Epithelial cell of esophagus (primary cell): ENCODE measurements at regions not wholly inside any gene's neighbourhood (a gene's known extent, or its start where the extent isn't known, plus 50 kb on each side); places are given as distances from the start of the nearest gene placed in this dataset.
A peak's percentile ranks its signal among the peaks of the same experiment; 100 is the strongest.

Experiments
- DNase-seq: peaks from one replicate; pipeline ENCODE4 v3.0.0; 2010; ENCODE audit warnings: low read depth
- H3K4me3 ChIP-seq: 2 replicates; pipeline ENCODE4 v1.5.1; 2011; ENCODE audit warnings: mild to moderate bottlenecking, low read length, control low read depth
- TF ChIP-seq, protein P1 (sequence below): IDR thresholded peaks from 2 replicates; pipeline ENCODE4 v1.5.1; 2011; ENCODE audit warnings: low read depth, mild to moderate bottlenecking, low read length, control low read depth, inconsistent platforms; ENCODE audit not compliant: insufficient read depth; ENCODE audit errors: missing control alignments

DNA sequence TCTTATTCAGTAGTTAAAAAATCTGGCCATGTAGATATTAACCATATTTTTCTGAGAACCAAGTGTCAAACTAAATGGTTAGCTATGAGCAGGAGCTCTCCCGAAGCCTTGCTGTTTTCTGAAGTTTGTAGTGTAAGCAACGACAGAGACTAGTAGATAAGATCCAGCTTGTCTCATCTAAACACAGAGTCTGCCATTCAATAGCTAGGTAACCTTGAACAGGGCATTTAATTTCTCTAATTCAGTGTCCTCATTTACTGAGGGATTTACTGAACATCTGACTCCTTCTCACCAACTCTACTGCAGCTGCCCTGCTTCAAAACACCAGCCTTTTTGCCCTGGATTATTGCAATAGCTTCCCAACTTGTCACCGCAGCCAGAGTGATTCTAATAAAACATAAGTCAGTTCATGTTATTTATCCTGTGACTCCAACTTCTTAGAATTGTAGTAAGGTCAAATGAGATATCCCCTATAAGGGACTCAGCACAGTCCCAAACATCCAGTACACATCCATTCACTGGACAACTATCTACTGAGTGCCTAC, 337.0 kb downstream of the PLK2 start:
- TF ChIP-seq, protein P1, sequence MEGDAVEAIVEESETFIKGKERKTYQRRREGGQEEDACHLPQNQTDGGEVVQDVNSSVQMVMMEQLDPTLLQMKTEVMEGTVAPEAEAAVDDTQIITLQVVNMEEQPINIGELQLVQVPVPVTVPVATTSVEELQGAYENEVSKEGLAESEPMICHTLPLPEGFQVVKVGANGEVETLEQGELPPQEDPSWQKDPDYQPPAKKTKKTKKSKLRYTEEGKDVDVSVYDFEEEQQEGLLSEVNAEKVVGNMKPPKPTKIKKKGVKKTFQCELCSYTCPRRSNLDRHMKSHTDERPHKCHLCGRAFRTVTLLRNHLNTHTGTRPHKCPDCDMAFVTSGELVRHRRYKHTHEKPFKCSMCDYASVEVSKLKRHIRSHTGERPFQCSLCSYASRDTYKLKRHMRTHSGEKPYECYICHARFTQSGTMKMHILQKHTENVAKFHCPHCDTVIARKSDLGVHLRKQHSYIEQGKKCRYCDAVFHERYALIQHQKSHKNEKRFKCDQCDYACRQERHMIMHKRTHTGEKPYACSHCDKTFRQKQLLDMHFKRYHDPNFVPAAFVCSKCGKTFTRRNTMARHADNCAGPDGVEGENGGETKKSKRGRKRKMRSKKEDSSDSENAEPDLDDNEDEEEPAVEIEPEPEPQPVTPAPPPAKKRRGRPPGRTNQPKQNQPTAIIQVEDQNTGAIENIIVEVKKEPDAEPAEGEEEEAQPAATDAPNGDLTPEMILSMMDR: no peak
- H3K4me3 ChIP-seq: no peak overlapping the region
- no peak for DNase-seq

DNA sequence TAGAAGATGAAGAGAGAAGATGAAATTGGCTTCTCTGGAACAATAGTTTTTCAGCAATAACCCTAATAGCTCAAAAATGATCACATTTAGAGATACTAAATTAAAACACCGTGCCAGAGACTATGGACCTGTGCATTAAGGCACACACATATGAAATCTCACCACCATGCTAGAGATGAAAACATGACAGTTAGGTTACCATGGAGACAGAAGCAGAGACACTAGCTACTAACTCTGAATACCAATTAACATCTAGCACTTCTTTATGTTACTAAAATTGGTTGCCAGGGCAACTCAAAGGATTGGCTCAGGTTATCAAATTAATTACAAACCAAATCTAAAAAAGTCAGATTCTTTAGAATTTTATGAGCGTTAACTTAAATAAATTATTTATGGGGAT, 337.7 kb downstream of the PLK2 start:
- no peak overlapping the region for H3K4me3 ChIP-seq
- DNase-seq: no peak
- TF ChIP-seq, protein P1: no peak

DNA sequence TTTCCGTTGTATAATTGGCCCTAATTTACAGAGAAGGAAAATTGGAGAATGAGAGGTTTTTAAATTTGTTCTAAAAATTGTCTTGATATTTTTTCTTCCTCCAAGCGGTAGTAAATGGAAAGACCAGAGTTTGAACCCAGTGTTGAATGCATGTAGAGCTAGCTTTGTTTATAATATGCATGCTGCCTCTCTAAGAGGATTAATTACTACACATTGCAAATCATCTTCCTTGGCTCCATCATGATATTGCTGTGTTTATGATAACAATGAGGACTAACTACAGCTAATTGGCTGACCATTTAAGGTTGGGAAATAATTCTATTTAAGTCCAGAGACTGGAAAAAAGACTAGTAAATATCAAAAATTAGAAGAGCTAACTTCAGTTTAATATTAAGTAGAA, 338.5 kb downstream of the PLK2 start:
- no peak overlapping the region for H3K4me3 ChIP-seq
- no peak for DNase-seq
- TF ChIP-seq, protein P1: no peak

DNA sequence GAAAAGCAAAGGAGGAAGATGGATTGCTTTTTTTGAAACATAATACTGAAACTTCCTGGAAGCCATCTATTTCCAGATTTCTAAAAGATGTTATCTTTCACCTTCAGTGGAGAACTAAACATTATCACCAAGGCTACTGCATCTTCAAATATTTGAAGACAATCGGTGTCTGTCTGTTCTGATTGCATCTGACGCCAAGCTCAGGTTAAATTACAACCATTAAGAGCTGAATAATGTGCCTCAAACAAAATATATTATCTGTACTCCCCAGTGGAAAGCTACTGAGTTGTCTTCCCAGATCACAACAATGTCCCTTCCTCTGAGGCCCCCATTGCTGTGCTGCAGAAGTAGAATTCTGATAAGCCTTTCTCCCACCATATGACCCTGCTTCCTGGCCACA, 342.3 kb downstream of the PLK2 start:
- DNase-seq: no peak
- TF ChIP-seq, protein P1: no peak
- H3K4me3 ChIP-seq: no peak overlapping the region

DNA sequence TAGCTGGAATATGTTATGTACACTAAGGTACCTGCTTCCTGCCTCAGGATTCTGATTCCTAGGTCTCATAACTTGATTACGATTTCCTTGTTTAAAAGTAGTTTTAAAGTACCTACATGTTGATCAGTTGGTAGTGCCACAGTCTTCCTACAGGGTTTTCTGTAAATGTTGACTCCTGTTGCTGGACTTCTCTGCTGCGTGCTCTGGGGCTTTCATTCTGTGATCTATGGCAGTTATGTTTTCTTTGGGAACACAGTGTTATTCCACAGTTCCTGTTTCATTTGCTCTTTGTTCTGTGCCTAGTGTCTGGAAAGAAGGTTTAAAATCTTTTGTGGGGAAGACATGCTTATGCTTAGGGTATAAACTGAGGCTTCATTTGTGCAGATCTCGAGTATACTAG, 343.5 kb downstream of the PLK2 start:
- TF ChIP-seq, protein P1: no peak
- DNase-seq: no peak
- H3K4me3 ChIP-seq: no peak overlapping the region

DNA sequence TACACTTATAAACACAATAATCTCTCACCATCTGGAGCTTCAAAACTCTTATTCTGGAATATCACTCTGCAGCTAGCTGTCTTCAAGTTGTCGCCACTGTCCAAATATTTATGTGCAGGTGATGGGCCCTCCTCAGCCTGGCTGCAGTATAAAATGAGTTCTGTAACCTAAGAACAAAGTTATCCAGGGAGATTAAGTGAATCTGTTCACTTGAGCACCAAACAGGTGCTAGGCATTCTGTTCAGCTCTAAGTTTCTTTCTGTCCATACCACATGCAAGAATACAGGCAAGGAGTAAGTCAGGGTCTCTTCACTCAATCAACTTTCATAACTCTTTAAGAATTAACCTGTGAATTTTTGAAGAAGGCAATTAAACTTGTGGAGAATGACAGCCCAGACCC, 344.1 kb downstream of the PLK2 start:
- TF ChIP-seq, protein P1: no peak
- DNase-seq: no peak
- no peak overlapping the region for H3K4me3 ChIP-seq

DNA sequence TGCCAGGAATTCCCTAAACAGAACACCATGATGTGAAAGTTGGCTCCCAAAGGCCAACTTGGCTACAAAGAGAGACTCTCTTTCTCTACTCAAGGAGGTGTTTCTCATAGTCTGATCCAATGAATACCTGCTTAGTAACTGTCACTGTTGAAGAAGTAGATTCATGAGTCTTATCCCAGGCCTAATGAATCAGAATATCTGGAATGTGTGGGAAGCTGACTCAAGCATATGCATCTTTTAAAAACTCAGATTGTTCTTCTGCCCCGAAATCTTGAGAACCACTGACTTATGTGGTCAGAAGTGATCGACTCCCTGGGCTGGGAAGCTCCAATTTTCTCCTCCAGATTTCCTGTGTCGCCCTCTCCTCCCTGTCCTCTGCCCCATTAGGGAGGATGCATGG, 345.6 kb downstream of the PLK2 start:
- H3K4me3 ChIP-seq: no peak overlapping the region
- DNase-seq: peak; percentile 89
- TF ChIP-seq, protein P1: no peak
